Pancreas (tissue), 10 donors: ENCODE measurements at regions not wholly inside any gene's neighbourhood (a gene's known extent, or its start where the extent isn't known, plus 50 kb on each side); places are given as distances from the start of the nearest gene placed in this dataset.
"Not testable (repeated sequence)": the region's sequence is repeated elsewhere in the genome, so short reads cannot be mapped to it uniquely, and the experiment has no call there.

ENCODE experiments used
- ATAC-seq, 4 donors: fragments of 200-7000 bp; cut with Tn5 transposase; one replicate each; pipeline versions ENCODE4 v1.8.0 to v1.9.1; 2020; ENCODE audit warnings: mild to moderate bottlenecking in 4 of 4, moderate library complexity in 4 of 4
- DNase-seq, 6 donors: peaks; one replicate each; pipeline ENCODE4 v3.0.0-alpha.2; 2020
- FAIRE-seq: peaks from 2 replicates; lab custom pipeline; 2012; peaks lifted over from hg19 to GRCh38; lab: Jason Lieb, UNC
- H3K27ac ChIP-seq, 4 donors: fragments of 200-600 bp; sonication (generic); 1 replicate in 3 of 4; 2 replicates in 1 of 4; pipeline versions ENCODE4 v1.5.0 to v1.8.0; 2020
- H3K27me3 ChIP-seq, 4 donors: fragments of 200-600 bp; one replicate each; pipeline ENCODE4 v1.8.0; 2021
- H3K36me3 ChIP-seq, 3 donors: fragments of 200-600 bp; sonication (generic) in 1 of 3; one replicate each; pipeline versions ENCODE4 v1.5.0 to v1.8.0; 2020 to 2021
- H3K4me1 ChIP-seq, 3 donors: fragments of 200-600 bp; one replicate each; pipeline ENCODE4 v1.8.0; 2021
- H3K4me3 ChIP-seq, 4 donors: fragments of 200-600 bp; sonication (generic) in 2 of 4; one replicate each; pipeline versions ENCODE4 v1.5.0 to v1.8.0; 2020 to 2021
- H3K9me3 ChIP-seq, 4 donors: fragments of 200-600 bp; one replicate each; pipeline ENCODE4 v1.8.0; 2021
- WGBS, 2 donors: extraction: QIAGEN DNeasy Blood & Tissue Kit; methylation state at CpG; one replicate each; pipeline ENCODE4 v1.1.7; 2013; 5-methylcytosine and 5-hydroxymethylcytosine counted together
- intact Hi-C, 3 donors: fragments of 100-400 bp; cut with DNase I; formaldehyde crosslinking; loops; one replicate each; pipeline versions ENCODE4 v1.11.1 to v1.14.2; 2022
- TF ChIP-seq, protein P1 (sequence below), 4 donors: fragments of 200-600 bp; sonication (generic) in 3 of 4; IDR thresholded peaks; one replicate each; pipeline versions ENCODE4 v1.5.0 to v1.8.0; 2021; ENCODE audit warnings: antibody characterized with exemption in 4 of 4
- donor health status: healthy with polysubstance abuse.
- donor health status: DM: no; HTN: no; CAD: no; lungs with moderate emphysema.
- donor health status: DM: no; HTN: no; CAD: no.
- donor health status: control.
- donor health status: control.
- donor health status: Bipolar disorder and iron deficiency.
- donor health status: DM: yes; HTN: yes; CAD: no.
- donor health status: DM: no; HTN: no; CAD: no.
- donor health status: DM: no; HTN: no; CAD: no.
- donor health status: DM: yes; HTN: yes; CAD: no.

DNA sequence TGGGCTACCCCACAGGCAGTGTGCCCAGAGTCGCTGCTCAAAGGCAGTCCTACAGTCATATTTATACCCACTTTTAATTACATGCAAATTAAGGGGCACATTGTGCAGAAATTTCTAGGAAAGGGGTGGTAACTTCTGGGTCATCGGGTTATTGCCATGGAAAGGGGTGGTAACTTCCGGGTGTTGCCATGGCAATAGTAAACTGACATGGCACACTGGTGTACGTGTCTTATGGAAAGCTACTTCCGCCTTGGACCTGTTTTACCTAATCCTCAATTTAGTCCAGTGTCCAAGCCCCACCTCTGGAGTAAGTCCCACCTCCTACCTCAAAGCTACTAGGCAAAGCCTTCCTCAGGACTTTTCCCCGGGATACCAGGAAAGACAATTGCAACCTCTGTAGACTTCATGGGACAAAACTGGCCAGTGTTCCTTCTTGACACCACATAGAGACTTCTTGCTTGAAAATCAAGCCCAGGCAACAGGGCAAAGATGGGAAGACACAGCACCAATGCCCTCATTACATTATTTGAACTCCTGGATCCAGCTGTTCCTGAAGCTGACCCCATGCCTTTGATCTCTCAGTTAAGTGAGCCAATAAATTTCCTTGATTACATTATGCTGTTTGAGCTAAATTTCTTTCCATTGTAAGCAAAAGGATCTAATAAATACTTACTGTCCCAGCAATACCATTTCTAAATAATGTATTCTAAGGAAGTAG lies 63.3 kb upstream of the AGAP1 start:
- Histone ChIP-seq H3K4me1 (peaks cover 0 to 7% (median 0%) of the 10 kb centered on the region in 3 donors), H3K36me3 (no peaks in the 10 kb centered on the region), H3K4me3 (no peak overlapping the region), H3K27ac (no peak overlapping the region), H3K9me3 (no peaks in the 10 kb centered on the region), H3K27me3 (no peaks in the 10 kb centered on the region)
- 84 to 91% methylated on average over 6 of the region's 6 CpGs for WGBS, 2 donors
- FAIRE-seq (no peak), ATAC-seq (no peak), DNase-seq (no peak)
- intact Hi-C loops: no loop called here
- TF ChIP-seq, protein P1, sequence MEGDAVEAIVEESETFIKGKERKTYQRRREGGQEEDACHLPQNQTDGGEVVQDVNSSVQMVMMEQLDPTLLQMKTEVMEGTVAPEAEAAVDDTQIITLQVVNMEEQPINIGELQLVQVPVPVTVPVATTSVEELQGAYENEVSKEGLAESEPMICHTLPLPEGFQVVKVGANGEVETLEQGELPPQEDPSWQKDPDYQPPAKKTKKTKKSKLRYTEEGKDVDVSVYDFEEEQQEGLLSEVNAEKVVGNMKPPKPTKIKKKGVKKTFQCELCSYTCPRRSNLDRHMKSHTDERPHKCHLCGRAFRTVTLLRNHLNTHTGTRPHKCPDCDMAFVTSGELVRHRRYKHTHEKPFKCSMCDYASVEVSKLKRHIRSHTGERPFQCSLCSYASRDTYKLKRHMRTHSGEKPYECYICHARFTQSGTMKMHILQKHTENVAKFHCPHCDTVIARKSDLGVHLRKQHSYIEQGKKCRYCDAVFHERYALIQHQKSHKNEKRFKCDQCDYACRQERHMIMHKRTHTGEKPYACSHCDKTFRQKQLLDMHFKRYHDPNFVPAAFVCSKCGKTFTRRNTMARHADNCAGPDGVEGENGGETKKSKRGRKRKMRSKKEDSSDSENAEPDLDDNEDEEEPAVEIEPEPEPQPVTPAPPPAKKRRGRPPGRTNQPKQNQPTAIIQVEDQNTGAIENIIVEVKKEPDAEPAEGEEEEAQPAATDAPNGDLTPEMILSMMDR (IDR thresholded peaks at IDR 0.05): no peak

DNA sequence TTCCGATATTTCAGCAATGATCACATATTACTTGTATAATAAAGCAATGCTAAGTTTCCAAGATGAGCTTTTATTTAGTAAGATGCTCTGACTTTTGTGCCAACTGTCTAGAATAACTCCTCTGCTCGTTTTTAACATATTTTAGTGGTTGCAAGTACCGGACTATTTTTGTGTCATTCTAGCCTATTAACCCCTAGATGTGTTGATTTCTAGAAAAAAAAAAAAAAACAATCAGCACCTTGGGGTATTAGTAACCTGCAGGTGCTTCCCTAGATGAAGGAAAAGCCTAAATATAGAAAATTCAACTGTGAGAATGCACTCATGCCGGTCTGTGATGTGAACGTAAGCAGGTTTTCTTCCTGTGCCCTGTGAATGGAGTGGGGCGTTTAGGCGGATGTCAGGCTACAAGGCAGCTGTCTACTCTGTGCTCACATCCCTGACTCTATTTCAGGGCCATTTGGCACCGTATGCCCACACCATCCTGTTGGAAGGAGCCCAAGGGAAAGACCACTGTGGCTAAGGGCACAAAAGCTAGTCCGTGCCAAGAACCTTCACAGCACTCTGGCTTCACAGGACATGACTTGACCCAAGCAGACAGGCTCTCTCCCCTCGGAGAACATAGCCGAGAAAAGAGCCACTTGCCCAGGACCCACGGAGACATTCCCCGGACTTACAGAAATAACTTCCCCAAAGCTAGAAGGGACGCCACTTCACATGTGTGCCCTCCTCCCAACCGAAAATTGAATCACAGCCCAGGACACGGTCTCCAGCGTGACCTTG lies 60.9 kb upstream of the AGAP1 start:
- intact Hi-C loops: no loop called here
- no peak for DNase-seq
- Histone ChIP-seq H3K4me3 (no peak overlapping the region), H3K27ac (peak overlapping the region in 2 of 4 donors; percentile 50 to 62), H3K36me3 (no peaks in the 10 kb centered on the region), H3K9me3 (no peaks in the 10 kb centered on the region), H3K27me3 (no peaks in the 10 kb centered on the region), H3K4me1 (peaks cover 0 to 7% (median 0%) of the 10 kb centered on the region in 3 donors)
- peak; percentile 42 to 65 (median 63) for ATAC-seq
- WGBS, 2 donors: 28 to 35% methylated on average over 17 of the region's 17 CpGs
- FAIRE-seq: no peak
- TF ChIP-seq, protein P1 (IDR thresholded peaks at IDR 0.05): no peak

DNA sequence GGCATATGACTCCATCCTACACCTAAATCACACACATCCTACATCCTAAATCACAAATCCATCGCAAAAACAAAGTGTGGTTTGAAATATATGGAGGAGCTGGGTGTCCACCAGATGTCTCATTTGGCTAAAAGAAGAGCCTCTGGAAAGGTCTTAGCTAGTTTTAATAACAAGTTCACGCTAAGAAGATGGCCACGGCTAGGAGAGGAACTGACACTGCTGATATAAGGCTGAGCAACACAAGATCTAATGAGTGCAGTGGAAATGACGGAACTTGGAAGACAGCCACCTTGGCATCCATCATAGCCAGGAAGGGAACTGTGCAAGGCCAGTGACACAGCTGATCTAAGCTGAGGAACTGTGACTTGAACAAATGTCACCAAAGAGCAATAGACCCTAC lies 60.0 kb upstream of the AGAP1 start:
- intact Hi-C loops: no loop called here
- peak; percentile 92 to 95 (median 92) for ATAC-seq

DNA sequence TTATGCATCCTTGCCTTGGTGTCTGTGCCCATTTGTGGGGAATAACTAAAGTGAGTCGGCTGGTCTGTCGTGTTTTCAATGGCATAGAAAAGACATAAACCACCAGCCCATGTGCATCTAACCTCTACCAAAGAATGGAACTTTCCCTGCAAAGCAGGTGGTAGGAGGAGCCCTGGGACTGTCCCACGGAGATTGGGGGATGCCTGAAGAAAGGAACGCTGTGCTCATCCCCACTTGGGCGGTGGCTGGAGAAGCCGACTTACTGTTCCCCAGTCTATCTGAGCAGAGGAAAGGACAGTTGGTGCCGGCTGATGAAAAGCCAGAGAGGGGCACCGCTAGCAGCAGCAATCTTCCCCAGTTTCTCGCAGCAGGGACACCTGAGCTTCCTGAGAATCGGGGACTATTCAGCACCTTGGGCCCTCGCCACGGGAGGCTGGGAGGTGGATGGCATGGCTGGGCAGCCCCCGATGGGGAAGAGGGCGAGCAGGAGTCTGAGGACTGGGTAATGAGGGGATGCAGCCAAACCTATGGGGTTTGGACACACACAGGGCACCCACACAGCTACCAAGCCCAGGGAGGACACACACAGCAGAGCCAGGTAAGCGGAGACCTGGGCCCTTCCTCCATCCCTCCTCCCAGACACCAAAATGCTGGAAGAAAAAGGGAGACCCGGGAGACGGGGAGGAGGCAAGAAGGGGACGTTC lies 53.7 kb upstream of the AGAP1 start:
- Histone ChIP-seq H3K4me3 (no peak overlapping the region), H3K27me3 (no peaks in the 10 kb centered on the region), H3K9me3 (no peaks in the 10 kb centered on the region), H3K36me3 (no peaks in the 10 kb centered on the region), H3K27ac (no peak overlapping the region), H3K4me1 (no peaks in the 10 kb centered on the region)
- DNase-seq: no peak
- TF ChIP-seq, protein P1 (IDR thresholded peaks at IDR 0.05): no peak
- no peak for ATAC-seq
- no peak for FAIRE-seq
- intact Hi-C loops: no loop called here
- WGBS, 2 donors: 77% methylated on average over 18 of the region's 18 CpGs

More for the DNA sequence above, 60.0 kb upstream of the AGAP1 start:
- Histone ChIP-seq H3K4me3 (no peak overlapping the region), H3K27ac (peak overlapping the region in 2 of 4 donors; percentile 50 to 62), H3K4me1 (peaks cover 0 to 7% (median 0%) of the 10 kb centered on the region in 3 donors), H3K9me3 (no peaks in the 10 kb centered on the region), H3K36me3 (no peaks in the 10 kb centered on the region), H3K27me3 (no peaks in the 10 kb centered on the region)
- TF ChIP-seq, protein P1 (IDR thresholded peaks at IDR 0.05): no peak
- 22 to 28% methylated on average over 4 of the region's 4 CpGs for WGBS, 2 donors
- DNase-seq (peak in 4 of 6 donors; percentile 61 to 69 (median 68)), FAIRE-seq (no peak)

DNA sequence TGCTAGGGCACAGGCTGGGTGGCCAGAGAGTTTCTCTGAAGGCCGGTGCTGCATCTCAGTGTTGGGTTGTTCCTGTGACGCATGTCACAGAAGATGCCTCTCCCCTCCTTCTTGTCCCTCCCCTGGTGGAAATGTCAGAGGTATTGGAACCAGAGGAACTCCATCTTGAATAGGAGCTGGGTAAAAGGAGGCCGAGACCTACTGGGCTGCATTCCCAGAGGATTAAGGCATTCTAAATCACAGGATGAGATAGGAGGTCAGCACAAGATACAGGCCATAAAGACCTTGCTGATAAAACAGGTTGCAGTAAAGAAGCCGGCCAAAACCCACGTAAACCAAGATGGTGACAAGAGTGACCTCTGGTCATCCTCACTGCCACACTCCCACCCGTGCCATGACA lies 50.3 kb upstream of the AGAP1 start:
- not testable (repeated sequence) for ATAC-seq, H3K4me1 ChIP-seq, FAIRE-seq

More for the DNA sequence above, 50.3 kb upstream of the AGAP1 start:
- H3K27me3 ChIP-seq, H3K4me3 ChIP-seq, H3K9me3 ChIP-seq, DNase-seq, H3K27ac ChIP-seq, H3K36me3 ChIP-seq, intact Hi-C loops: not testable (repeated sequence)
- 77 to 93% methylated on average over 6 of the region's 6 CpGs for WGBS, 2 donors
